GM12872 (cell line): ENCODE measurements at regions not wholly inside any gene's neighbourhood (a gene's known extent, or its start where the extent isn't known, plus 50 kb on each side); places are given as distances from the start of the nearest gene placed in this dataset.

ENCODE experiments used
- TF ChIP-seq, protein P1 (sequence below): IDR thresholded peaks from 3 replicates; pipeline ENCODE4 v1.5.1; 2011; ENCODE audit warnings: low read depth, mild to moderate bottlenecking, low read length, moderate library complexity; ENCODE audit not compliant: insufficient read depth

DNA sequence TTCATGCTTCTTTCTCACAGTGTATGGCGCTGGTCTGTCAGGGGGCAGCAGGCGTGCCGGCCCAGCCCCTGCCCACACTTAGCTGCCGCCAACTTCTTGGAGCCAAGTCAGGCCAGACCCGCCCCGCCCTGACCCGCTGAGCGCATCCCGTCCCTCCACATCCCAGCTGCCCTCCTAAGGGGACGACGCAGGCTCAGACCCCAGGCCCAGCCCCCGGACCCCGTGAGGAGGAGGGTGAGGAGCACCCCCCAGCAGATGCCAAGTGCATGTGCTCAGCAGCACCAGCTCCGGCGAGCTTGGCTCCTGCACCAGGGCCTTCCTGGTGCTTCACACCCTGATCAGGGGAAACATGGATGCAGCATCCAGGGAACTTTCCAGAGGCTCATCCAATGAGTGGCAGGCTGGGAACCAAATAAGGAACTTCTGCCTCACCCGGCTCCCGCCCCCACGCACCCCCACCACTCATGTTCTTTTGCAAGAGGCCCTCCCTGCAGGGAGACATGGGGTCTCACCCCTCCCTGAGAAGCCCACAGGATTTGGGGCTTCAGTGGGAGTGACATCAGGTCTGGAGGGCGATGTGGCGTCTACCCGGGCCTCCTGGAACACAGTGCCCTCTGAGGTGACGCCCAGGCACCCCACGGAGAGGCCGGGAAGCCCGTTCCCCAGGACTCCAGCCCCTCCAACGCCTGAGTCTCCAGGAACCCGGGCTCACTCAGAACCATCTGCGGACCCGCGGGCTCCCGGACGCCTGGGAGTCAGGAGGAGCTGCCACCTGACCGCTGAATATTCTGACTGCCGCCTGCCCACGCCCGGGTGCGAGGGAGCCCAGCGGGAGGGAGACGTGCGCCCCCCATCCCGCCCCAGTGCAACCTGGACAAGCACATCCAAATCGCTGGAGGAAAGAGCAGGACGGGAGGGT, 70.0 kb upstream of the GALNT9 start:
- TF ChIP-seq, protein P1, sequence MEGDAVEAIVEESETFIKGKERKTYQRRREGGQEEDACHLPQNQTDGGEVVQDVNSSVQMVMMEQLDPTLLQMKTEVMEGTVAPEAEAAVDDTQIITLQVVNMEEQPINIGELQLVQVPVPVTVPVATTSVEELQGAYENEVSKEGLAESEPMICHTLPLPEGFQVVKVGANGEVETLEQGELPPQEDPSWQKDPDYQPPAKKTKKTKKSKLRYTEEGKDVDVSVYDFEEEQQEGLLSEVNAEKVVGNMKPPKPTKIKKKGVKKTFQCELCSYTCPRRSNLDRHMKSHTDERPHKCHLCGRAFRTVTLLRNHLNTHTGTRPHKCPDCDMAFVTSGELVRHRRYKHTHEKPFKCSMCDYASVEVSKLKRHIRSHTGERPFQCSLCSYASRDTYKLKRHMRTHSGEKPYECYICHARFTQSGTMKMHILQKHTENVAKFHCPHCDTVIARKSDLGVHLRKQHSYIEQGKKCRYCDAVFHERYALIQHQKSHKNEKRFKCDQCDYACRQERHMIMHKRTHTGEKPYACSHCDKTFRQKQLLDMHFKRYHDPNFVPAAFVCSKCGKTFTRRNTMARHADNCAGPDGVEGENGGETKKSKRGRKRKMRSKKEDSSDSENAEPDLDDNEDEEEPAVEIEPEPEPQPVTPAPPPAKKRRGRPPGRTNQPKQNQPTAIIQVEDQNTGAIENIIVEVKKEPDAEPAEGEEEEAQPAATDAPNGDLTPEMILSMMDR, result no peak

DNA sequence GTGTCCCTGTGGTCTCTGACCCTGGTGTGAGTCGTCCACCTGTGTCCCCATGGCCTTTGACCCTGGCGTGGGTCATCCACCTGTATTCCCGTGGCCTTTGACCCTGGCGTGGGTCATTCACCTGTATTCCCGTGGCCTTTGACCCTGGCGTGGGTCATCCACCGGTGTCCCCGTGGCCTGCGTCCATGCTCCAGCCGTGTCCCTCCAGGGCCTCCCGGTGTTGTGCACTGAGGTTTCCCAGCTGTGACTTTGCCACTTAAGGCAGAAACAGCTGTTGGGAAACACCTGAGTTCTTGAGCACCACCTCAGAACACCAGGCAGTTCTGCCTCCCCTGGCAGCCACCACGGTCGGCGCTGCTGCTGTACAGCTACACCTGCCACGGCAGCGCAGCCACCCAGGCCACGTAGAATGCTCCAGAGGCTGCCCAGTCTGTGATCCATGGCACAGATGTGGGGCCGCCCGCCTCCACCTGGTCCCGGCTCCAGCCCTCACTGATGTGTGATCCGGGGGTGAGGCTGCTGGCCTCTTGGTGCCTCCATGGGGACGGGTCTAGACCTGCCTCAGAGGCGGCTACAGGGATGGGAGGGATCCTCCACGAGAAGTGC, 69.1 kb upstream of the GALNT9 start:
- TF ChIP-seq, protein P1, result no peak

DNA sequence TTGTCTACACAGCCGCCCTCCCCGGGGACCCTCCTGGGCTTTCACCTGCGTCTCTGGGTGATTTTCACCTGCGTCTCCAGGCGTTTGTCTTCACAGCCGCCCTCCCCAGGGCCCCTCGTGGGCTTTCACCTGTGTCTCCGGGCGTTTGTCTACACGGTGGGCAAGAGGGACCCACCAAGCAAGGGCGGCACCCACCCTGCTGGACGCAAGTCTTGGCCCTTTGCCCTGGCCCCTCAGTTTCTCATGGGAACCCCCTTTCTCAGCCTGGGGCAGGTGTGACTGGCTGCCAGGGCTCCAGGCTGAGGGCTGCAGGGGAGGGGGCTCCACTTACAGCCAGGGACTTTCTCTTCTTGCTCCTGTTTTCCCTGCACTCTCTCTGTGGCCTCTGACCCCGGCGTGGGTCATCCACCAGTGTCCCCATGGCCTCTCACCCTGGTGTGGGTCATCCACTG, 68.6 kb upstream of the GALNT9 start:
- TF ChIP-seq, protein P1, result no peak

DNA sequence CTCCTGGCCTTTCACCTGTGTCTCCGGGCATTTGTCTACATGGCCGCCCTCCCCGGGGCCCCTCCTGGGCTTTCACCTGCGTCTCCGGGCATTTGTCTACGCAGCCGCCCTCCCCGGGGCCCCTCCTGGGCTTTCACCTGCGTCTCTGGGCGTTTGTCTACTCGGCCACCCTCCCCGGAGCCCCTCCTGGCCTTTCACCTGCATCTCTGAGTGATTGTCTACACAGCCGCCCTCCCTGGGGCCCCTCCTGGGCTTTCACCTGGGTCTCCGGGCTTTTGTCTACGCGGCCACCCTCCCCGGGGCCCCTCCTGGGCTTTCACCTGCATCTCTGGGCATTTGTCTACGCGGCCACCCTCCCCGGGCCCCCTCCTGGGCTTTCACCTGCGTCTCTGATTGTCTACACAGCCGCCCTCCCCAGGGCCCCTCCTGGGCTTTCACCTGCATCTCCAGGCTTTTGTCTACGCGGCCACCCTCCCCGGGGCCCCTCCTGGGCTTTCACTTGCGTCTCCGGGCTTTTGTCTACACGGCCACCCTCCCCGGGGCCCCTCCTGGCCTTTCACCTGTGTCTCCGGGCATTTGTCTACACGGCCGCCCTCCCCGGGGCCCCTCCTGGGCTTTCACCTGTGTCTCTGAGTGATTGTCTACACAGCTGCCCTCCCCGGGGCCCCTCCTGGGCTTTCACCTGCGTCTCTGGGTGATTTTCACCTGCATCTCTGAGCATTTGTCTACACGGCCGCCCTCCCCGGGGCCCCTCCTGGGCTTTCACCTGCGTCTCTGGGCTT, 68.0 kb upstream of the GALNT9 start:
- TF ChIP-seq, protein P1, result no peak

DNA sequence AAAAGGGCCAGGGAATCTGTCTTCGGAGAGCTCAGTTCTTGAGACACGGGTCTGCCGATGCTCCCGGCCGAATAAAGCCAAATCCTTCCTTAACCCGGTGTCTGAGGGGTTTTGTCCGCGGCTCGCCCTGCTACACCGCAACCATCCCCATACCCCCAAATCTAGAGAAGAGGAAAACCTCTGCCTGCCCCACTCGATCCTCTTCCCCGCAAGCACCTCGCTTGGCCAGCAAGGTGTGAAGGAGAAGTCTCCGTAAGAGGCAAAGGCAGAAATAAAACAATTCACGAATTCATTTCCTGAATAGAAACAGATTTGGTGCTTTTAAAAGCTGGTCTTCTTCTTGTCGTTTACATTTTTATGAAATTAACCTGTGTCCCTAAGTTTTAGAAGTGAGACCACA, 67.3 kb upstream of the GALNT9 start:
- TF ChIP-seq, protein P1, result no peak

DNA sequence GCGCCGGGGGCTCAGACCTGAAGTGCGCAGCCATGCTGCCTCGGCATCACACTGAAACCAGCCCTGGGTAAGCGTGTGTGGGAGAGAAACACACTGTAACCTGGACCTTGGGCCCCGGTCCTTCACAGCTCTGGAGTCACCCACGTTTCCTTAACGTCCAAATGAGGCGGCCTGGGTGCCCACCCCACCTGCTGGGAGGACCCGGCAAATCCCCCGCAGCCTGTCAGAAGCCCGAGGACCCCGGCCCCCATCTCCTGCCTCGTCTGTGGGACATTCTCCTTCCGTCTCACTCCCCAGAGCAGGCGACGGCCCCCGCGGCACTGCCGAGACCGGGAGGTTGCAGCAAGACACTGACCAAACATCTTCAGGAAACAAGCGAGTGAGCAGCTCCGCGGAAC, 66.5 kb upstream of the GALNT9 start:
- TF ChIP-seq, protein P1, result no peak

DNA sequence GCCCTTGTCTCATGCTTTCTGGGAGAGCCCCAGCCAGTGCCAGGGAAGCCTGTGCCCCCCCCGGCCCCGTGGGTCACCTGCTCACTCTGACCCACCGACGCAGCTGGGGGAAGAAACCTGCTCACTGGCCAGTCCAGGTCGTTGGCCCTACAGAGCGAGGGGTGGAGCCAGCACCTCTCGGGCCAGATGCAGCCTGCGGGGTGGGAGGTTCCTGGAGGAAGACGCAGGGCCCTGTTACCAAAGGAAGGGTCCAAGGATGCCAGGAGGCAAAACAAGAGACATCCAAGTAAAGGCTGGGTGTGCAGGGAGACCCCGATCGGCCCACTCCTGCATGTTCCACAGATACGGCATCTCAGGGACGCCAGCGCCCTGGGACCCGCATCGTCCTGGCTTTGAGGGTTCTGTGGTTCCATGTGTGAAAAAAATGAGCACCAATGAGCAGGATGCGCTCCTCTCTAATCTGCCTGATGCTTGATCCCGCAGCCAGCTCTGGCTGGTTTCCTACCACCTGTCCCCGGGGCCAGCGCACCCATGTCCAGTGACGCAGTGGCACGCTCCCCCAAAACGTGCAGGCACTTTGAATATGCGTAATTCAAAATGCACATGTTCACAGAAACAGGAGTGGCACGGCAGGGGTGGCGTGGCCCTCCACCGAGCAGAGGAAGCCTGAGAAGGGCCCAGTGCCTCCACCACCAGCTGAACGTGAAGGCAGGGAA, 66.0 kb upstream of the GALNT9 start:
- TF ChIP-seq, protein P1, result no peak
